NCI-H2107 (cell line): ENCODE measurements at regions not wholly inside any gene's neighbourhood (a gene's known extent, or its start where the extent isn't known, plus 50 kb on each side); places are given as distances from the start of the nearest gene placed in this dataset.

Source experiments
- DNase-seq: peaks from one replicate; lab custom pipeline; 2025; lab: John Stamatoyannopoulos, UW

GRCh38 chr4:123807866-123808265 is 411.3 kb downstream of the SPRY1 start:
- DNase-seq = no peak

GRCh38 chr4:123809864-123810263 is 413.3 kb downstream of the SPRY1 start:
- DNase-seq = no peak

GRCh38 chr4:123812066-123812390 is 415.4 kb downstream of the SPRY1 start:
- DNase-seq = no peak

GRCh38 chr4:123813901-123814300 is 417.3 kb downstream of the SPRY1 start:
- DNase-seq = no peak

GRCh38 chr4:123816462-123816861 is 419.9 kb downstream of the SPRY1 start:
- DNase-seq = no peak

GRCh38 chr4:123817025-123817688 is 420.6 kb downstream of the SPRY1 start:
- DNase-seq = no peak

- no peak for DNase-seq
Observed at GRCh38 chr4:123819362-123820035, 422.9 kb downstream of the SPRY1 start.

GRCh38 chr4:123821861-123822260 is 425.3 kb downstream of the SPRY1 start:
- no peak for DNase-seq

GRCh38 chr4:123822353-123822752 is 425.8 kb downstream of the SPRY1 start:
- no peak for DNase-seq

GRCh38 chr4:123823244-123823643 is 426.6 kb downstream of the SPRY1 start:
- no peak for DNase-seq

- DNase-seq = no peak
Observed at GRCh38 chr4:123824524-123824923, 427.9 kb downstream of the SPRY1 start.

- DNase-seq = no peak
Observed at GRCh38 chr4:123825596-123826291, 429.1 kb downstream of the SPRY1 start.

GRCh38 chr4:123826896-123827295 is 430.3 kb downstream of the SPRY1 start:
- DNase-seq = no peak

GRCh38 chr4:123827511-123827910 is 430.9 kb downstream of the SPRY1 start:
- DNase-seq = no peak

- DNase-seq = no peak
Observed at GRCh38 chr4:123830930-123831329, 434.3 kb downstream of the SPRY1 start.

- no peak for DNase-seq
Observed at GRCh38 chr4:123832173-123833026, 435.8 kb downstream of the SPRY1 start.

- DNase-seq = no peak
Observed at GRCh38 chr4:123833171-123833643, 436.6 kb downstream of the SPRY1 start.

- no peak for DNase-seq
Observed at GRCh38 chr4:123835831-123836590, 439.4 kb downstream of the SPRY1 start.

- DNase-seq = no peak
Observed at GRCh38 chr4:123836851-123837595, 440.4 kb downstream of the SPRY1 start.

GRCh38 chr4:123838474-123838873 is 441.9 kb downstream of the SPRY1 start:
- no peak for DNase-seq

GRCh38 chr4:123840197-123840596 is 443.6 kb downstream of the SPRY1 start:
- no peak for DNase-seq
